ENCODE measurements at regions not wholly inside any gene's neighbourhood (a gene's known extent, or its start where the extent isn't known, plus 50 kb on each side); places are given as distances from the start of the nearest gene placed in this dataset.

DNA sequence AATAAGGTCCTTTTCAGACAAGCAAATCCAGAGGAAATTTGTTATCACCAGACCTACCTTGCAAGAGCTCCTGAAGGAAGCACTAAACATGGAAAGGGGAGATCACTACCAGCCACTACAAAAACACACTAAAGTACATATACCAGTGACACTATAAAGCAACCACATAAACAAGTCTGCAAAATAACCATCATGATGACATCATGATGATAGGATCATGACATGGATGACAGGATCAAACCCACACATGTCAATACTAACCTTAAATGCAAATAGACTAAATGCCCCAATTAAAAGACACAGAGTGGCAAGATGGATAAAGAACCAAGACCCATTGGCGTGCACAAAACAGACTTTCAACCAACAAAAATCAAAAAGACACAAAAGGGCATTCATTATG, 688.8 kb upstream of the NR5A2 start:
- DNase-seq = no peak

DNA sequence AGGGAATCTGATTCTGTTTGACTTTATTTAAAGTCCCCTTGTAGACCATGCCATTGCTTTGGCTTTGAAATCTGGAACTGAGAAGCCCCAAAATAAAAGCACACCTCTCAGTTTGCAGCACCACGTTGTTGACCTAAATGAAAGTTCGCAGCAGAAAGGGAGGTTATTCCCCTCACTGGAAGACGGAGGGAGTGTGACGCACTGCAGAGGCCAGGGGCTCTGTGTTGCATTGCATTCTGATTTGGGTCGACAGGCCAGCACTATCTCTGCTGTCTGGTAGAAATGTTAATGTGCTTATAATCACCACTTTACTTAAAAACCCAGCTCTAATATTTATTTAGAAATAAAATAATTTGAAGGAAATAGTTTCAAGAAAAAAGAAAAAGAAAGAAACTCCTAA, 675.2 kb upstream of the NR5A2 start:
- DNase-seq = no peak

DNA sequence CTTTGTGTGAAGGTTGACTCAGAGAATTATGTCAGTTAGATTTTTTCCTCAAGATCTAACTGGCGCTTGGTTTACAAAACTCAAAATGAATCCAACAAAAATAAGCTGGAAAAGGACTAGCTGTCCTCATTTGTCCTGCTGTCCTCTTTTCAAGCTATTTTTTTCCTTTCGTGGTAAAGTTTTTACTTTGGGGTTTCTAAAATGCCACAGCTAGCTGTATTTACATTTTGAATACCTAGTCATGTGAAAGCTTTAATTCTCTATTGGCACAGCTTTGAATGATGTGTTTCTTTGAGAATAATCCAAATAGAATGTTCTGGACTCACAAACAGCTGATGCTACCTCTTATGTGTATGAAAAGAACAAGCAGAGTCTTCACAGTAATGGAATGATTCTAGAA, 673.6 kb upstream of the NR5A2 start:
- no peak for DNase-seq

DNA sequence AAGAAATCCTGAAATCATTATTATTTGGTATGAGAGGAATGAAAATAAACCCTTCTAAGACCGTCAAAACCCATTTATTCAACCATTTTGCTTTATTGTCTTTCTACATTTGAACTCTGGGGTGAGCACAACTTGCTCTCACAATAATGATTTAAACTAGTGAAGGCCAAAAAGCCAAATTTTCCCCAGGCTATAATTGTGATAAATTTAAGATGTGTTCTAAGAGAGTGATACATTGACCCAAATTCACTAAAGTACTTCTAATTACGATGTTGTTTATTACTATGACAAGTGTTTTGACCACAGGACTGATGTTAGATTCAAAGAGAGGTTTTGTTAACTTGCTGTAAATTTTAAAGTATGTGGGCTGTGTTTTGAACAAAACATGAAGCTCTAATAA, 670.9 kb upstream of the NR5A2 start:
- no peak for DNase-seq

DNA sequence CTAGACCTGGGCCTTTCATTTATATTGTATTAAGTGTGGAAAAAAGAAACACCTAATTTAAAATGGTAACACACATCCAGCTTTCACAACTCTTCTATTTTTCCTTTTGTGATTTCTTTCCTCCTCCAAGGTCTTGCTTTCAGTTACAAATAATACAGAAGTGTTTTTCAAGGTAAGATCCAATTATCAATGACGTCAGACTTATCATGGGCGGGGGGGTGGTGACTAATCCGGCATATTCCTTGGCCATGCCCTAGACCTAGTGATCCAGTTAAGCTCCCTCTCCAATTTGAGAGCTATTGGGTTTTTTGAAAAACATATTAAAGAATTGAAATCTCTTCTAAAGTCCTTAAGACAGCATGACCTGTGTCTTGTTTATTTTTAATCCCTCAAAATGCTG, 669.9 kb upstream of the NR5A2 start:
- DNase-seq = no peak

DNA sequence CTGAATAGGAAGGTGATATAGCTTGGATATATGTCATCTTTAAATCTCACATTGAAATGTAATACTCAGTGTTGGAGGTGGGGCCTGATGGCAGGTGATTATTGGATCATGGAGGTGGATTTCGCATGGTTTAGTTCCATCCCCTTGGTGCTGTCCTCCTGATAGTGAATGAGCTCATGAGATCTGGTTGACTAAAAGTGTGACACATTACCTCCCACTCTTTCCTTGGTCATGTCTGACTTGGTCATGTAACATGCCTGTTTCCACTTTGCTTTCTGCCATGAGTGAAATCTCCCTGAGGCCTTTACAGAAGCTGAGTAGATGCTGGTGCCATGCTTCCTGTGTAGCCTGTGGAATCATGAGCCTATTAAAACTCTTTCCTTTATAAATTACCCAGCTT, 664.5 kb upstream of the NR5A2 start:
- no peak for DNase-seq

DNA sequence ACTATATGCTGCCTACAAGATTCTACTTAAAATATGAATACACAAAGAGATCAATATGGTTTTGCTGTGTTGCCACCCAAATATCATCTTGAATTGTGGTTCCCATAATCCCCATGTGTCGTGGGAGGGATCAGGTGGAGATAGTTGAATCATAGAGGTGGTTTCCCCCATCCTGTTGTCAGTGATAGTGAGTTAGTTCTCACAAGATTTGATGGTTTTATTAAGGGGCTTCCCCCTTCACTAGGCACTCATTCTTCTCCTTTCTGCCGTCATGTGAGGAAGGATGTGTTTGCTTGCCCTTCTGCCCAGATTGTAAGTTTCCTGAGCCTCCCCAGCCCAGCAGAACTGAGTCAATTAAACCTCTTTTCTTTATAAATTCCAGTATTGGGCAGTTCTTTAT, 654.4 kb upstream of the NR5A2 start:
- DNase-seq = no peak

DNA sequence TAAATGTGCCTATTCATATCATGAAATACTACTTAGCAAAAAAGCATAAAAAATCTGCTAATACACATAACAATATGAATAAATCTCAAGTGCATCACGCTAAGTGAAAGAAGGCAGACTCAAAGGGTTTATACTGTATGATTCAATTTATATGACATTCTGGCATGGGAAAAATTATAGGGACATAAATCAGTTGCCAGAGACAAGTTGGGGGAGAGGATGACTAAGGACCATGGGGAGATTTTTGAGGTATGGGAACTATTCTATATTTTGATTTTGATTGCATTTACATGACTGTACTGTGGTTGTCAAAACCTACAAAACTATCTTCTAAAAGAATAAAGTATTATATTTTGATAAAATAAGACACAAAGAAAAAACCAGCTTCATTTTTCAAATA, 650.3 kb upstream of the NR5A2 start:
- DNase-seq = no peak

DNA sequence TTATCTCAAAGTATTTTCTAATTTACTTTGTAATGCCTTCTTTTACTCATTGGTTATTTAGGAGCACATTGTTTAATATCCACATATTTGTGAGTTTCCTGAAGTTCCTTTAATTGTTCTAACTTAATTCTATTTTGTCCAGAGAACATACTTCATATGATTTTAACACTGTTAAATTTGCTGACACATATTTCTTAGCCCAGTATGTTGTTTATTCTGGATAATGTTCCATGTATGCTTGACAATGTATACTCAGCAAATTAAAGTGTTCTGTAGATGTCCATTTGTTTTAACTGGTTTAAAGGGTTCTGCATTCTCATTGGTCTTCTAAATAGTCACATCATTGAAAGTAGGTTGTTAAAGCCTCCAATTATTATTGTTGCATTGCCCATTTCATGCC, 643.7 kb upstream of the NR5A2 start:
- no peak for DNase-seq

DNA sequence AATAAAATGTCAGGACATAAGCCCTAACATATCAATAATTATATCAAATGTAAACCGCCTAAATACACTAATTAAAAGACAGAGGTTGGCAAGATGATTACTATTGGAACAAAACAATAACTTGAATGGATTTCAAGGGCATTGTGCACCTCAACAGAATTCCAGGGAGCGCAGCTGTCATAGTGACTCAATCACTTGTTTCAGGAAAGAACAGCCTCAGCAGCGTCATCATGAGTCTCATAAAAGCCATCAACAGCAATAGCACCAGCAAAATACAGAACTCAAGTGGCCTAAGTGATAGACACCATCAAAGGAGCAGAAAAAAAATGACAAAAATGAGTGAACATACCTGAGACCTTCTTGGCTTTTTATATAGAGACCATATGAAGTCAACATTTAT, 632.7 kb upstream of the NR5A2 start:
- DNase-seq = no peak

DNA sequence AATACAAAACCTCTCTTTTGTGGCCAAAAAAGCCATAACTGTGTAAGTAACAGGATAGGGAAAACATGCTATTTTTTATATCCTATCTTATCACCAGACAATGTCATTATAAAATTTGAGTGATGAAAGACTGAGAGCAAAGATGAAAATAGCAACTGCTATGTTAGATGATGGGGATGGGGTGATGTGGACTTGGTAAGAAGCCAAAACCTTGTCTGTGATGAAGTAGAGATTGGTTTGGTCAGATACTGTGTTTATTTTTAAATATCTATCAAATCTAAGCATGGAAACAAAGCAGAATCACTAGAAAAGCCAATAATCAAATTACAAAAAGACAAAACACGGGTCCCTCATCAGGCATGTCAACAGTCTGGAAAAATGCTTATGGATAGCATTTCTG, 631.1 kb upstream of the NR5A2 start:
- DNase-seq = no peak

DNA sequence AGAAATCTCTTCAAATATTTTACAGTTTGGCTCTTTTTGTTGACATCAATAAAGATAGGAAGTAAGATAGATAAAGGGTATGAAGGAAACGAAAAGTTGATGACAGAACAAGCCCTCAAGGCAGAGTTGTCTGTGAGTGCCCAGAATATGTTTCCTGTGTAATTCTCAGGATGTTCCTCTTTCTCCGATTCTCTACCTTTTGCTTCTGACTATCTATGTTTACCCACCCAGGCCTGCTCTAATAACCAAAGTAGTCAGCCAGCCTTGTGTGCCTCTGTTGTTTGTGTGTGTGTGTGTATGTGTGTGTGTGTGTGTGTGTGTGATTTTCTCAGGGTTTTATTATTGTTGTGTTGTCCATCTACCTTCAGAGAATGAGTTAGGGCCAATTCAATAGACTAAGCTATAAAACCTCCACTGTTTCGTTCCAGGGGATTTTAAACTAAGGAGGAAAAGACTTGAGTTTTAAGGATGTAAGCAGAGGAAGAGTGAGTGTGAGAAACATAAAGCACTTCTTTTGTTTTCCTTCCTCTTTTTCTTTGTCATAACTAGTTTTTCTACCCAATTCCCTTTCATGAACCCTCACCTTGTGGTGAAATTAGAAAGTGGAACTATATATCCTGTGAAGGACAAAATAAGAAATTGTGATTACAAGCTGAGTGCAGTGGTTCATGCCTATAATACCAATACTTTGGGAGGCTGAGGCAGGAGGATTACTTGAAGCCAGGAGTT, 627.4 kb upstream of the NR5A2 start:
- no peak for DNase-seq

DNA sequence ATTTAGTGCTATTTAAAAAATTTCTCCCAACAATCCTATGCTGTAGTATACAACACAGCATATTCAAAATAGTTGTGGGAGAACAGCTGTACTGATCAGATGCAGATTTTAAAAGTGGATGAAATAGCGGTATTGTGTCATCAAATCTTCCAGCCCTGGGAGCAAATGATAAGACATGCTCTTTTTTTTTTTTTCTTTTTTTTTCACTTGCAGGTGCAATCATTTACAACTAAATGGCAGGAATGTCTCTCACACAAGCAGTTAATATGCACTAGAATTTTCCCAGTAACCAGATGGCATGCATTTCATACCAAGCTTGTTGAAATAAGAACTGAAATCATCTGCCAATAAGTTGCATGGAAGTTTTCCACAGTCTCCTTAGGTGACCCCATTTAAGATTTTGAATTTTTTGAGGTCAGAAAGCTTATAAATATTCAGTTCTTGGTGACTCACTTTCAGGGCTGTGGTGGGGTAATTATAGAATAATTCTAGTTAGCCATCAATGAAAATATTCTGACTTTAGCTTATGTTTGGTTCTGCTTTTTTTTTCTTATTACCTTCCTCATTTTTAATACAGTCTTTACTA, 623.9 kb upstream of the NR5A2 start:
- DNase-seq = no peak

DNA sequence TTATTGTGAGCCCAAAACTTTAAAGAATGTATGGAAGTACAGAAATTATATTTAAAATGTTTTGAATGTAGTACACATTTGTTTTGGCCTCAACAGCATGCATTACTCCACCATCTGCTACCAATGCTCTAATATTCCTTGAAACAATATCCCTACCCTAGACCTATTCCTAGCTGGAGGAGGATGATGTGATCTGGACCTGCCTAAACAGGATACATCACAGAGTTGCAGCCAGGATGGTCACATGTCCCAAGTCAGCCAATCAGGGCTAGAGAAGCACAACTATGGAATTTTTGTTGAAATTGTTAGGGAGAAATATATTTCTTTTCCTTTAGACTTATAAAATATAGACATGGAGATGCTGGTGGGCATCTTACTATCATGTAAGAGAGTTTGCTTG, 623.3 kb upstream of the NR5A2 start:
- DNase-seq = no peak

DNA sequence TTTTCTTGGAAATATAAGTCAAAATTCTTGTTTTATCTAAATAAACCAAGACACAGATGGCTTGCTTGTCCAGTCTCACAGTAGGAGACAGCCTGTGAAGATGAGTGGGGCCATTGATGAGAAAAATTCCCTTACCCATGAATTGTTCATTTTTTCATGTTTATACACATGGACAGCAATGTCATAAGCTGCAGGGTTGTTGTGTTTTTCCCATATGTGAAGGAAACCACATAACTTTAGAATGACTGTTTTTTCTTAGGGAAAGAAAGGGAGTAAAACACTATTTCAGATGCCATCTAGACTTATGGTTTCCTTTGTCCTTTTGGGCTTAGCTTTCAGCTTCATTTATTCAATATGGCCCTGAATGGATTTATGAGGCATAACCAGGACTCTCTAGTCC, 622.5 kb upstream of the NR5A2 start:
- DNase-seq = no peak

DNA sequence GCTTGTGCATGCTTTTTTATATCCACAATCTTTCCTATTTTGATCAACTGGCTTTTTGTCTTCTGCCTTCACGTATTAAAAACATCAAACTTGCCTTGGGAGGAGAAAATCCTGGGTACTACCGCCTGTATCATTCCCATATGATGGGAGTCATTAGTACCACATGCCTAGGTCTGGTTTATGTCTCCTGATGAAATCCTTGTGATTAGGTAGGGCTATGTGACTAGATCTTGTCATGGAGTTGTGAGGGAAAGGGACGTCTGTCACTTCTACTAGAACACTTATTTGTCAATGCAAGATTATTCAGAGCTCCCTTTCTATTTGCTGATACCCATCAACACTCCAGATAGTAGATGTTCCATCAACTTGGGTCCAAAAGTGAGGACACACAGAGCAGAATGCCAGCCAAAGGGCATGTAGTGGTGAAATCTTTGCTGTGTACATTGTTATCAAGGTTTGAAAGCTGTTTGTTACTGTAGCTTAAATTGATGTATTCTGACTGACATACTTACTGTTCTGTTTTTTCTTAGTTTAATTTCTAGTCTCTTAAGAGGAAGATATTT, 621.8 kb upstream of the NR5A2 start:
- DNase-seq = no peak

DNA sequence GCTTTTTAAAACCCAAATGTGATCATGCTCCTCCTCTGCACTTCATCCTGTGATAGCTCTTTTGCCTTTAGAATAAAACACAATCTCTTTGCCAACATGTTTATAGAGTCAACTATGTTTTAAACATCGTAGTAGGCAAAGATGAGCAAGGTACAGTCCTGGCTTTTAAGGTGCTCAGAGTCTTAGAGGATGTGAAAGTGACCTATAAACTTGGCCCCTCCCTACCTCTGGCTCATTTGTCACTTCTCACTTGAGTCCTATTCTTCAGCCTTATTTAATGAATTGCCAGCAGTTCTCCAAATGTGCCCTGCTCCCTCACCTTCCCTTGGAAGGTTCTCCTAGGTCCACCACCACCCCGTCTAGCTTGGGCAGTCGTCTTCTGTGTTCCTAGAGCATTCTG, 617.0 kb upstream of the NR5A2 start:
- no peak for DNase-seq

DNA sequence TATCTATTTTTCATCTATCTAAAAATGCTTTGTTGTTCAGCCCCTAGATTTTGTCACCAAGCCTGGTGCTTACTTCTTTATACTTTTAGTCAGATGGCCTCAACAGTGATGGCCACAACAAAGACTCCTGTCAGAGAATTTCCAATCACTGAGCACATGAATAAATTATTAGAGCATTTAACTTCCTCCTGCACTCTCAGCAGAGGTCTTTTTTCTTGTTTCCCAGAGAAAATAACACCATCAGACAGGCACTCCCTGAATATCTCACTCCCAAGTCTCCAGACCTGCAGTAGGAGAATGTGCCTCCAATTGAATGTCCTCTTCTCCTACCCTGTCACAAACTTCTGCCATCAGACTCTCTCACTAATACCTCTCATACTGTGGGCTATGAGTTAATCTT, 616.0 kb upstream of the NR5A2 start:
- no peak for DNase-seq

DNA sequence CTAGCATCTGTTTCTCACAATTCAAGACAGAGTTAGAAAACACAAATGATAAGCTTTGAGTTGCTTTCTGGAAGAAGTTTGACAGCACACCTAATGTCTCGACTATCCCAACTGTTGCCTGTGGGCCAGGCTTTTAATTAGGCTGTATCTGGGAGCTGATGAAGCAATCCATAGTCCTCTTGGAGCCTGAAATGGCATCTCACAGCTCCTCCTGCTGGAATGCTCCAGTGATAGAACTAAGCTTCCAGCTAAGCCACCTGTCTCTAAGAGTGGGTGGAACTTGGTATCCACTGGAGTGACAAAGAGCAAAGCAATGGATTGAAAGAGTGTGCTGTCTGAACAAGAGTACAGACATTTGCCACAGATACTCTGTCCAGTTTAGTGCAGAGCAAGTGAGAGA, 605.3 kb upstream of the NR5A2 start:
- DNase-seq = no peak

DNA sequence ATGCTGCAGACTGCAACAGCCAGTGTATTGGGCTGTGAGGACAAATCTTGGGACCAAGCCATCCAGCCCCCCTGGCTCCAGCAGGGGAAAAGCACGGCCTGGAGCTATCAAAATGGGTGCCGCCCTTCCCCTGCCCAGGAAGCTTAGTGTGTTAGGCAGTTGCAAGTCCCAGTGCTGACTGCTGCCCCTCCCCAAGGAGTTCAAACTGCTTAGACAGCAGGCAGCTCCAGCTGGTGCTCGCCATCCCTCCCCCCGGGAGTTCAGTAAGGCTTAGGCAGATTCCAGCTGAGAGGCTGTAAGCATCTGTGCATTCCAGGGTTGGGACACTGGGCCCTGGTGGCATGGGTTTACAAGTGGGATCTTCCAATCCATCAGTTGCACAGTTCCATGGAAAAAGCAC, 579.6 kb upstream of the NR5A2 start:
- no peak for DNase-seq

DNA sequence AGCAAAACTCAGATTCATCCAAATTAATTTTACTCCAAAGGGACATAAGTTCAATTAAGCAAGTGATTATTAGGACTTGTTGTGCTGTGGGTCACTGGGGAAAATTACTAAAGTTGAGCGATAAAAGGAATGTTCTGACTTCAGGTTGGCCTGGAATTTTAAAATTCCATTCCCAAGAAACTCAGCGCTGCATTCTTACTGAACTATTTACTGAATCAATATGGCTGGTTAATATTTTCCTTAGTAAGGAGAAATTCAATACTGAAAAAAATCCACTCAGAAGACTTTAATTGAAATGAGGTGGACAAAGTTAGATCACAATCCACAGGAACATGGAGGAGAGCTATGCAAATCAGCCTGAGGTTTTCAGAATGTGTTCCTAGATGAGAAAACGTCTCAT, 578.9 kb upstream of the NR5A2 start:
- no peak for DNase-seq

DNA sequence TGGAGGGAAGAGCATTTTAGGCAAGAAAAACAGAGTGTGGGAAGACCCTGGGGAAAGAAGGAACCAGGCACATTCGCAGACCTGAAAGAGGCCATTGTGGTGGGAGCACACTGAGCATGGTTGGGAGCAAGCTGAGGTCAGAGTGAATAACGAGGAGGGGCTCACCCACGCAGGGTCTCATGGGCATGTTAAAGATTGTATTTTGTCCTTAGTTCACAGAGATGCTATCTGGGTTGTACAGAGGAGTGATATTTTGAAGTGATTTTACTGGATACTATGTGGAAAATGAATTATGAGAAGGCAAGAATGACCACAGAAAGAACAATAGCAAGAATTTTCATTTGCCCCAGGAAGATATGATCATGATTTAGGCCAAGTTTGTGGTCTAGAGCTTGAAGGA, 578.3 kb upstream of the NR5A2 start:
- no peak for DNase-seq

DNA sequence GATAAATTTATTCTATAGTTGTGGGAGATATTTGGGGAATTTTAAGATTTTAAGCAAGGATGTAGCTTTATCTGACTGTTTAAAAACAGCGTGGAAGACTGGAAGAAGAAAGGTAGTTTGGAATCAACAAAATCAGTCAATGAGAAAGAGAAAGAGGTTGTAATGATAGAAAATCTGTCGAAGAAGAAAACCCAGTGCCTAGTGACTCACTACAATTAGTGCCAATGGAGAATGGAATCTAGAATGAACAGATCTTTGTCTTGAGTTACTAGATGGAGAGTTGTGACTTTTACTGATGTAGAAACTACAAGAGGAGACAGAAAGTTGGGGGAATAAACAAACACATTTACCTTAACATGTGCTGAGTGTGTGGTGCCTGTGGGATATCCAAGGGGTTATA, 577.8 kb upstream of the NR5A2 start:
- DNase-seq = no peak

DNA sequence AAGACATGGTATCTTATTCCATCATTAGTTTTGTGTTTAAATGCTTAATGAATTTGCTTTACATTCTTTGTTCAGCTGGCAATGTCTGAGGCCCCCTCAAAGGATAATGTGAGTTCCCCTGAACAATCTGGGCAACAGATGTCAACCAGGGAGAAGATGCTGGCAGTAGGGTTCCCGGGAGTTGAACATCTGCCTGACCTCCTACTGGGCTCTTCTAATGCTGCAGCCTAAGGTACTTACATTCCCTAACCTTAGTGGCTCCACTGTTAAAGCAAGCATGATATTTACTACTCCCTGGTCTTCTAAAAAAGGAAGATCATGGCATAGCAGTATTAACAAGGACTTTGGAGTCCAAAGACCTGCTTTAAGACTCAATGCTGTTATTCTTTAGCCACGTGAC, 574.9 kb upstream of the NR5A2 start:
- DNase-seq = no peak

DNA sequence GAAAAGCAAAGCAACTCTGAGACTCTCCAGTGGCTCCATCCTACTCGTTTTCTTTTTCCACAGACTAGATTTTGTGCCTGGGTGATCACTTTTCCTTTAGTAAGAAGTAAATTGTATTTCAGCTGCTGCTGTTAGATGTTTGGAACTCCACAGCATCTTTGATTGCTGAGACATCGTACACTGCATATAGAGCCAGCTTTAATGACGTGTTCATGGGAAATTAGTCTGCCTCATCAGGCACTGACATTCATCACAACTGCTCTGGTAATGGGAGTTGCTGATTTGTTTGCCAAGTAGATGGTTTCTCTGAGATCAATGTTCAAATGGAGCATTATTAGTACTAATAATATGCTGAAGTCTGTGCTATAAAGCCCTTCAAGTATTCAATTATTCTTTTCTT, 573.8 kb upstream of the NR5A2 start:
- DNase-seq = no peak

Measured in T-helper 2 cell (primary cell).